GM18909 (cell line): ENCODE measurements at regions not wholly inside any gene's neighbourhood (a gene's known extent, or its start where the extent isn't known, plus 50 kb on each side); places are given as distances from the start of the nearest gene placed in this dataset.

Experiments
- ATAC-seq: cut with Tn5 transposase; IDR thresholded peaks from one replicate; pipeline ENCODE4 v1.9.1; 2021; ENCODE audit warnings: mild to moderate bottlenecking; ENCODE audit not compliant: unreplicated experiment, poor library complexity

DNA sequence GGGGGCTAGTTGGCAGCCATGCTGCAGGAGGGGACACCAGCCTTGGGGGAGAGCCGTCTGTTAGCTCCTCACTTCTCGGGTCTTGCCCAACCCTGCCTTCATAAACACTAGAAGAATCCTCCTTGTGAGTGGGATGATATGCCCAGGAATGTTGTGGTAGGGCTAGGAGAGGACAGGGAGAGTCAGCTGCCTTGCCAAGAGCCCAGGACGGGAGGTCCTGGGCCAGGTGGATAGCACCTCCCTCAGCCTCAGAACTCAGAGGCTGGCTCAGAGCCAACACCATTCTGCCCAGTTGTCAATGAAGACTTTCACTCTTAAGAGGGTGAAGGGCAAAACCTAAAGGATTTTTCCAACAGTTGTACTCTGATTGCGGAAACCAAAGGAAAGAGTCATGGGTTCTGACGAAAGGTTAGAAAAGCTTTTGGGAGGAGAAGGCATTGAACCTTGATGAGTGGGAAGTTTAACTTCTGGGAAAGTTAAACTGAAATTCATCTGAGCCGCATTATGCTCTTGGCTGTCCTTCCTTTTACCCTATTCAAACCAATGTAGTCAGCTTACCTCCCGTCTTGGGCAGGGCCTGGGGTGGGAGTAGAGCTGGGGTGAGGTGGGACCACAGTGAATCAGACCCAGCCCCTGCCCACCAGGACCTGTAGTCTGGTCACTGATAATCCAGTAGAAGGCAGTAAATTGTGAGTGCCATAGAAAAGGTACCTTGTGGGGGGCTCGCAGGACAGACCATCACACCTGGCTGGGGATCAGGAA is 81.9 kb downstream of the FAM43A start:
- no peak for ATAC-seq

GRCh38 chr3:194768586-194768985 is 82.9 kb downstream of the FAM43A start:
- ATAC-seq, result no peak

- ATAC-seq, result peak; percentile 97
These were observed 83.4 kb downstream of the FAM43A start for GRCh38 chr3:194769020-194769643.

DNA sequence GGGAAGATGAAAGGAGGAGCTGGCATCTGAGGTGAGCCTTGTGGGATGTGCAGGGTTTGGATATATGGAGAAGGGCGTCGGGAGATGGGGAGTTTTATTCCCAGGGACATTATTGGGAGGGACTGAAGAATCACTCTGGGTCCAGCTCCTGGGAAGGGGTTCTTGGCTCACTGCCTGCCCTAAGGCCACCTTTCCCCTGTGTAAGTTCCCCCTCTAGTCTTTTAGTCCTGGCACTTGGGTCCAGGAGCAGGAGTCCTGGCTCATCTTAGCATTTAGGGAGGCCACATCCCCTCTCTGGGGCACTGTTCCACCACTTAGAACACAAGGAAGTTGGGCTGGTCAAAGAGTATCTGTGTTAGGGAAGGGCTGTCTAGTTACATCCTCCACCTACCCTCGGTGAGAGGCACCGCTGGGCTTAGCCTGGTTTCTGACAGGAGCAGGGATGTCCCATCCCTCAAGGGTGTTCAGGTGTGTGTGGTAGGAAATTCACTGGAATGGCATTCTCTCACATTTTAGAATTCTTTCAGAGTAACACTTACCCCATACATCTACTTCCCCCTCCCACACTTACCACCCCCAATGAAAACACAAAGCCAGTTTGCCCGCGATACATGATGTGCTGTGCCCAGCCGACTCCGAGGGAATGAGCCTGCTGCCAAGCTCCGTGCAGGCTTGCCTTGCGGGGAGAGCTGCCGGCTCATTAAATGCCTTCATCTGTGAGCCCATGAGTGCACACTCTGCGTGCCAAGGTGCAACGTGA is 86.7 kb downstream of the FAM43A start:
- no peak for ATAC-seq

DNA sequence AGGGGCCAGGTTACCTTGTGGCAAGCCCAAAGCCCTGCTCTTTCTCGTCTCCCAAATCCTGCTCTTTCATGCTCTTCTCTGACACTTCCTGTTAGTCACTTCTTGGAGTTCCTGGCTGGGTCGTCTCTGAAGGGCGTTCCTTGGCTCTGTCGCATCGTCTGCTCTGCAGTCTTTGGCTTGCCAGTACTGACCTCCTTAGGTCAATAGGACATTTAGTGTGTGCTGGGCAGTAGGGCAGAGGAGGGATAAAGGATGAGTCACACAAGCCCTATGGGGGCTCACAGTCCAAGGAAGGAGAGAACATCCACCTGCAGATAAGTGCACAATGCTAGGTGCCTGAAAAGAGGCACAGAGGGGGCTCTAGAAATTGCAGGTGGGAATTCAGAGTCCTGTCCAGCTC is 87.5 kb downstream of the FAM43A start:
- ATAC-seq, result no peak

DNA sequence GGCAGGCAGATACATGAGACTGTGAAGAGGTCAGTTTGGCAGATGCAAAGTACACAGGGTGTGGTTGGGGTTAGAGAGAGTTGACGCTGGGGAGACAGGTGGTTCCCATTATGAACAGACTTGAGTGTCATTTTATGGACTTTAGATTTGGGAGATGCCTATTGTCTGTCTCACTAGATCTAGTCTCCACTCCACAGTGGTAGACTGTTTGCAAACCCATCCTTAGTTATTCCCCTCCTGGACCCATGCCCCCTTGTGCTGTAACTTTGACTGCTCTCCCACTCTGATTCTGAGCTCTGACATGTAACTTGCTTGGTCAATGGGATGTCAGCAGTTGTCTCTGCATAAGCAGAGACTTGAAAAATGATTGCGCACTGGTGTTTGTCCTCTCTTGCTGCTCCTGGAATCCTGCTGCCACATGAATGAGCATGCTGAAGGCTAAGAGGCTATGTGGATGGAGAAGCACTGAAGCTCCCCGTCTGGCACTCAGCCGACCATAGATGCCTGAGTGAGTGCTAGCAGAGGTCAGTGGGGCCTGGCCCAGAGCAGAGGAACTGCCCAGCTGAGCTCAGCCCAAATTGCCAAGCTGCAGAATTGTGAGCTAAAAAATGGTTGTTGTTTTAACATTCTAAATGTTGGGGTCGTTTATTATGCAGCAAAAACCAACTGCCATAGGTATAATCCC is 88.2 kb downstream of the FAM43A start:
- no peak for ATAC-seq

DNA sequence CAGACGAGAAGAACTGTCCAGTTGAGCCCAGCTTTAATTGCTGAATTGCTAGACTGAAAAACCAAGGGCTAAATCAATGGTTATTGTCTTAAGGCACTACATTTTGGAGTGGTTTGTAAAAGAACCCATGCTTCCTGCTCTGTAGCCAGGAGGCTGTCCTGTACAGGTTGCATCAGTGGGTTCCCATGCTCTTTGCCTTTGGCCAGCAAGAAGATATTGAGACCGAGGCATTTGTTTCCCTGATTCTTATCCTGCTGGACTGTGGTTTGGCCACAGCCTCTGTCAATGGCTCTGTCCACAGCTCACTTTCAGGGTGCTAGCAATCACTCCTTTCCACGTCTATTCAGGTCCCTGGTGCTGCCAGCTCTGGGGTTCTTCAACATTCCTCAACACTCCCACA is 89.6 kb downstream of the FAM43A start:
- ATAC-seq, result no peak

DNA sequence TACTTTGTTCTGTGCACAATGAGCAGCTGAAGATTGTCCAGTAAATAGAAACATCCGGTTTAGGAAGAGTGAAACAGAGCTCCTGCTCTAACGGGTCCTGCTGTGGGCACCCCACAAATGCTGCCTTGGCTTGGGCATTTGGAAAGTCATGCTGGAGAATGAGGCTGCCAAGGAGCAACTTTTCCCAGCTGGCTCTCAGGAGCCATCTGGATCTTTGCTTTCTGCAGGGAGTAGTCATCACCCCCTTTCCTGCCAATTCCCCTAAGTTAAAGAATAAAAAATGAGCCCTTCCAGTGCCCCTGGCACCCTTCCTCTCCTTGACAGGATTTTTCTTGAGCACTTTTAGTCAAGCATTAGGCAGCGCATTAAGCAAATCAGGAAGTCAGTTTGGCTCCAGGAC is 90.0 kb downstream of the FAM43A start:
- no peak for ATAC-seq

- no peak for ATAC-seq
These were observed 92.0 kb downstream of the FAM43A start for GRCh38 chr3:194777729-194778128.

GRCh38 chr3:194779729-194780224 is 94.1 kb downstream of the FAM43A start:
- ATAC-seq, result no peak

DNA sequence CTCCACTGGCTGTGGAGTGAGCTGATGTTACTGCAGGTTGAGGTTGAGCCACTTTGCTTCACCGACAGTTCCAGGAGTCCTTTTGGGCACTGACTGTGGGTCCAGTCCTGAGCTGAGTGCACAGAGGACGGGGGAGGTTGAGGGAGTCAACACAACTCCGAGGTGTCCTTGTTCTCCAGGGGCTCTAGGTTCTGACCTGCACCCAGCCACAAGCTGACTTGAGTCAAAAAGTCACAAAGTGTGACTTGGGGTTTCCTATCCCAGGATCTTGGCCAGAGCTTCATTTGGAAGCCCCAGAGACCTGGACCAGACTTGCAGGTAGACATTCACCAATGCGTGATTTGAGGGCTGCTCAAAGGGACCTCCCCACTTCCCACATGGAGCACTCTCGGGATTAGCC is 95.0 kb downstream of the FAM43A start:
- ATAC-seq, result no peak

- ATAC-seq, result no peak
These were observed 95.9 kb downstream of the FAM43A start for GRCh38 chr3:194781617-194782016.

- ATAC-seq, result no peak
These were observed 97.2 kb downstream of the FAM43A start for GRCh38 chr3:194782698-194783404.

DNA sequence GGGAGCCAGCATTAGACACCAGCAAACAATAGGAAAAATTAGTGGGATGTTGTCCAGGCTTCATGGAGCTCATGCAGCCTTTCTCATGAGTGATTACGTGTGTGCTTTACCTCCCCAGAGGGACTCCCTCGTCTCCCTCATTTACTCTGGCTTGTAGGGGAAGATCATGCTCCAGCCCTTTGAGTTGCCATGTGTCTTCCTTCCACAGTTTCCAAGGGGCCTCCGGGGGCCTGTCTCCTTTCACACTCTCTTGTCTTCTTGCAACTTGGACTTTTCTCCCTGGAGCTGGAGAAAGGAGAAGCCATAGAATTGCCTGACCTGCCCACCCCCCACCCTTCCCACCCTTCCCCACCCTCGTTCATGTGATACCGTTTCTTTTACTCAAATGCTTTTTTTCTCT is 98.7 kb downstream of the FAM43A start:
- no peak for ATAC-seq

DNA sequence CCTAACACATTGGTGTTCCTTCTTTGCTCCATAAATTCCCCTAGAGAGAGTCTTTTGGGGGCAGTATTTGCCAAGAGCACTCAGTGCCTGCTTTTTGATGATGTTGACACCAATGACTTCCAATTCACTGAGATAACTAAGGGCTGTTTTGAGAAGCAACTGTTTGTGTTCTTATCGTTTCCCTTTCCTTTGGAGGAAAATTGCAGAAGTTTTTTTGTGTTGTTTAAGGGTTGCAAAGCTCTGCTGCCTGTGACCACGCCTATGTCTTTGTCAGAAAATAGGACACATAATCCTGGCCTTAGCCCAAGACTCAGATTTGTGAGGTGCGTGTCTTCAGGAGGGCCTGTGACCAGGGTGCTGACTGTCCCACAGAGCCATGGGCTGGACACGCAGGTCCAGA is 99.6 kb downstream of the FAM43A start:
- no peak for ATAC-seq

GRCh38 chr3:194787072-194787471 is 101.4 kb downstream of the FAM43A start:
- no peak for ATAC-seq

DNA sequence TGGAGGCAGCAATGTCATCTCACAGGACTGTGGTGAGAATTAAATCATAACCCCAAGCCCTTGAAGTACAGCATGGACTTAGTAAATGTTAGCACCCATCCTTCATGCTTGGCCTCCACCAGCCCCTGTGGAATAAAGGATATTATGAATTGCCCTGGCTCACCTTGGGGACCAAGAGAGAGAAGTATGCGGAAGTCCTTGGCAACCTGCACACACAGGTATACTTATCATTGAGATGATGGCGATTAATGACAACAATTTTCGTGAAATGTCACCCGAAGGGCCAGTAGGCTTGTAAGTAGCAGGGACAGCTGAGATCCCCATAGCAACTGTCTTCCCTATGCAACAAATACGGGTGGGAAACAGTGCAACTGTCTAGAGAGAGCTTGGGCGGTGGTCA is 102.0 kb downstream of the FAM43A start:
- no peak for ATAC-seq

DNA sequence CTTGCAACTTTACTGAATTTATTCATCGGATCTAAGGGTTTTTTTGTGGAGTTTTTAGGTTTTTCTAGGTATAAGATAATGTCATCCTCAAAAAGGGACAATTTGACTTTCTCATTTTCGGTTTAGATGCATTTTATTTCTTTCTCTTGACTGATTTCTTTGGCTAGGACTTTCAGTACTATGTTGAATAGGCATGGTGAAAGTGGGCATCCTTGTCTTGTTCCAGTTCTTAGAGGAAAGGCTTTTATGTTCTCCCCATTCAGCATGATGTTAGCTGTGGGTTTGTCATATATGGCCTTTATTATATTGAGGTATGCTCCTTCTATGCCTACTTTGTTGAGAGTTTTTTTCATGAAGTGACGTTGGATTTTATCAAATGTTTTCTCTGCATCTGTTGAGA is 106.7 kb downstream of the FAM43A start:
- no peak for ATAC-seq

DNA sequence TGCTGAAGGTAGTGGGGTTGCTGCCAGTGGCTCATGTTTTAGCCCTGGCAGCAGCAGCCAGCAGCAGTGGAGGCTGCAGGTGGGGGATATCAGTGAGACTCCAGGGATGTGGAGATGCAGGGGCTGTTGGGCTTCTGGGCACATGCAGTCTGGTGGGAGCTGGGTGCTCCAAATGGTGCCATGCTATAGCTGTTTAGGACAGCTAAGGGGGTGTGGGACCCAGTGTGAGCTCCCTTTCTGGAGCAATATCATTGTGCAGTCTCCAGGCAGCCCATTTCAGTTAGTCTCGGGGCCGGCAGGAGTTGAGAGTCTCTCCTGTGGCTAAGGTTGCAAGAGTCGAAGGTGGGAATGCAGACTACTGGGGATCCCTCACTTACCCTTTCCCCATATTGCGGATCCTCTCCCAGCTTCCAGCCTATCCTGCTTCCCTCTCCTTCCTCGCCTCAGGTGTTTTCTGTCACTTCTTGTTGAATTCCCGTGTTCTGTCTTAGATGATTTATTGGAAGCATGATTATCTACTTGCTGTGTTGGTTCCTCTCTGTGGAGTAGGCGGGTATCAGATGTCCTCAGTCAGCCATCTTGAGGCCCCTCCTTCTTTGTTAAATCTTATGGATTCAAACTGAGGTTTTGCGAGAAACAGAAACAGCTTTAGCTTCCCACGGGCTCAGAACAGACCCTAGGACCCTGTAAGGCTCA is 112.0 kb downstream of the FAM43A start:
- no peak for ATAC-seq

DNA sequence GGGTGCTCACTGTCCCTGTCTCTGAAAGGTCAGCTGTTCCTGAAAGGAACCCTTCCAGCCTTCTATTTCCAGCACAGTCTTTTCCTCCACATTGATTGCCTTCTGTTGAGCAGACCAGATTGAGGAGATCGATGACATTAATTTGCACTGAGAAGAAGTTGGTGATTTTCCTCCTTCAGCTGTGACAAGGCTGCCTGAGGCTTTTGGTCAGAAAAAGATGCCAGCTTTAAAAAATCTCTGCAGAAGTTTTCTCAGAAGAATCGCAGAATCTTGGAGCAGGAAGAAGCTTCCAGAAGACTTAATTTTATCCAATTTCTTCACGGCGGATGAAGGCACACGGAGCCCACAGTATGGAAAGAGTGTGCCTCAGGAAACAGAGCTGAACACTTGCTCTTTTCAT is 112.8 kb downstream of the FAM43A start:
- no peak for ATAC-seq
